ENCODE measurements at regions not wholly inside any gene's neighbourhood (a gene's known extent, or its start where the extent isn't known, plus 50 kb on each side); places are given as distances from the start of the nearest gene placed in this dataset.
A peak's percentile ranks its signal among the peaks of the same experiment; 100 is the strongest.

- peak overlapping the region; percentile 39 for H3K4me3 ChIP-seq (ENCODE audit: low read length)
- TF ChIP-seq CTCF (conservative IDR thresholded peaks at IDR 0.05; ENCODE audit: low read length), result no peak
- peak; percentile 95 for DNase-seq (ENCODE audit: low read depth)
Measured at GRCh38 chr1:234722904-234723720, 113.1 kb upstream of the IRF2BP2 start.

GRCh38 chr1:234722270-234722704, 112.3 kb upstream of the IRF2BP2 start:
- TF ChIP-seq CTCF (conservative IDR thresholded peaks at IDR 0.05; ENCODE audit: low read length), result no peak
- DNase-seq (ENCODE audit: low read depth), result no peak

GRCh38 chr1:234721476-234722269, 111.7 kb upstream of the IRF2BP2 start:
- no peak for TF ChIP-seq CTCF (conservative IDR thresholded peaks at IDR 0.05; ENCODE audit: low read length)
- DNase-seq (ENCODE audit: low read depth), result peak; percentile 97
- H3K4me3 ChIP-seq (ENCODE audit: low read length), result peak overlapping the region; percentile 23

More at GRCh38 chr1:234722270-234722704, 112.3 kb upstream of the IRF2BP2 start:
- H3K4me3 ChIP-seq (ENCODE audit: low read length), result peak overlapping the region; percentile 0

- H3K4me3 ChIP-seq (ENCODE audit: low read length), result no peak overlapping the region
- DNase-seq (ENCODE audit: low read depth), result peak; percentile 66
- TF ChIP-seq CTCF (conservative IDR thresholded peaks at IDR 0.05; ENCODE audit: low read length), result no peak
Measured at GRCh38 chr1:234720709-234721441, 110.9 kb upstream of the IRF2BP2 start.

GRCh38 chr1:234719454-234720251, 109.7 kb upstream of the IRF2BP2 start:
- no peak overlapping the region for H3K4me3 ChIP-seq (ENCODE audit: low read length)
- no peak for DNase-seq (ENCODE audit: low read depth)
- TF ChIP-seq CTCF (conservative IDR thresholded peaks at IDR 0.05; ENCODE audit: low read length), result no peak
